Type B pancreatic cell (in vitro differentiated cells): ENCODE measurements at regions not wholly inside any gene's neighbourhood (a gene's known extent, or its start where the extent isn't known, plus 50 kb on each side); places are given as distances from the start of the nearest gene placed in this dataset.

ENCODE experiments used
- DNase-seq: peaks from one replicate; pipeline ENCODE4 v3.0.0; 2021; ENCODE audit warnings: mixed read lengths; ENCODE audit not compliant: unreplicated experiment; ENCODE audit errors: extremely low spot score
- H3K27ac Mint-ChIP-seq: 2 replicates; pipeline ENCODE4 v1.8.0; 2021; ENCODE audit warnings: mild to moderate bottlenecking, mixed read lengths
- H3K27me3 Mint-ChIP-seq: 2 replicates; pipeline ENCODE4 v1.8.0; 2021; ENCODE audit warnings: mixed read lengths
- H3K36me3 Mint-ChIP-seq: 2 replicates; pipeline ENCODE4 v1.8.0; 2021; ENCODE audit warnings: mixed read lengths
- H3K4me1 Mint-ChIP-seq: one replicate; pipeline ENCODE4 v1.8.0; 2021; ENCODE audit warnings: mixed read lengths; ENCODE audit not compliant: unreplicated experiment
- H3K4me3 Mint-ChIP-seq: 2 replicates; pipeline ENCODE4 v1.8.0; 2021; ENCODE audit warnings: mild to moderate bottlenecking, mixed read lengths
- H3K9me3 Mint-ChIP-seq: 2 replicates; pipeline ENCODE4 v1.8.0; 2021; ENCODE audit warnings: mixed read lengths
- TF ChIP-seq, protein P1 (sequence below): fragments of 200-600 bp; sonication (generic); conservative IDR thresholded peaks from 2 replicates; pipeline ENCODE4 v1.5.0; 2021; ENCODE audit warnings: antibody characterized with exemption, mild to moderate bottlenecking

DNA sequence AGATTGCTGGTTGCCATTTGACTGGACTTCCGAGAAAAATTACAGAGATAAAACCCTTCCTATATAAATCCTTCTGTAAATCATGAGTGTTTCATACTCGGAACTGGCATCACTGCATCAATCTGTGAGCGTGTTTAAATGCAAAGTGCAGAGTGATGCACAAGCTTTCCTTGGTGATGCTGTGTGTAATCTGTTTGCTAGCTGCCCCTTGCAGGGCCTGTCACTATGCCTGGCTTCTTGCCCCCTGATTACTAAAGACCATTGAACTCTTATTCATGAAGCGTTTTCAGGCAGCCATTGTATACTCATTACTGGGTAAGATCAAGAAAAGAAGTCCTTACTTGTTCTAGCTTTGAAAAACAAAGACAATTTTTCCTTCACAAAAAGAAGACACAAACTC is 266.9 kb upstream of the FANCL start:
- no peaks in the 10 kb centered on the region for H3K9me3 Mint-ChIP-seq
- no peak overlapping the region for H3K27ac Mint-ChIP-seq
- H3K27me3 Mint-ChIP-seq: no peaks in the 10 kb centered on the region
- no peak overlapping the region for H3K4me3 Mint-ChIP-seq
- DNase-seq: no peak
- H3K36me3 Mint-ChIP-seq: no peaks in the 10 kb centered on the region
- TF ChIP-seq, protein P1, sequence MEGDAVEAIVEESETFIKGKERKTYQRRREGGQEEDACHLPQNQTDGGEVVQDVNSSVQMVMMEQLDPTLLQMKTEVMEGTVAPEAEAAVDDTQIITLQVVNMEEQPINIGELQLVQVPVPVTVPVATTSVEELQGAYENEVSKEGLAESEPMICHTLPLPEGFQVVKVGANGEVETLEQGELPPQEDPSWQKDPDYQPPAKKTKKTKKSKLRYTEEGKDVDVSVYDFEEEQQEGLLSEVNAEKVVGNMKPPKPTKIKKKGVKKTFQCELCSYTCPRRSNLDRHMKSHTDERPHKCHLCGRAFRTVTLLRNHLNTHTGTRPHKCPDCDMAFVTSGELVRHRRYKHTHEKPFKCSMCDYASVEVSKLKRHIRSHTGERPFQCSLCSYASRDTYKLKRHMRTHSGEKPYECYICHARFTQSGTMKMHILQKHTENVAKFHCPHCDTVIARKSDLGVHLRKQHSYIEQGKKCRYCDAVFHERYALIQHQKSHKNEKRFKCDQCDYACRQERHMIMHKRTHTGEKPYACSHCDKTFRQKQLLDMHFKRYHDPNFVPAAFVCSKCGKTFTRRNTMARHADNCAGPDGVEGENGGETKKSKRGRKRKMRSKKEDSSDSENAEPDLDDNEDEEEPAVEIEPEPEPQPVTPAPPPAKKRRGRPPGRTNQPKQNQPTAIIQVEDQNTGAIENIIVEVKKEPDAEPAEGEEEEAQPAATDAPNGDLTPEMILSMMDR: no peak
- no peaks in the 10 kb centered on the region for H3K4me1 Mint-ChIP-seq

DNA sequence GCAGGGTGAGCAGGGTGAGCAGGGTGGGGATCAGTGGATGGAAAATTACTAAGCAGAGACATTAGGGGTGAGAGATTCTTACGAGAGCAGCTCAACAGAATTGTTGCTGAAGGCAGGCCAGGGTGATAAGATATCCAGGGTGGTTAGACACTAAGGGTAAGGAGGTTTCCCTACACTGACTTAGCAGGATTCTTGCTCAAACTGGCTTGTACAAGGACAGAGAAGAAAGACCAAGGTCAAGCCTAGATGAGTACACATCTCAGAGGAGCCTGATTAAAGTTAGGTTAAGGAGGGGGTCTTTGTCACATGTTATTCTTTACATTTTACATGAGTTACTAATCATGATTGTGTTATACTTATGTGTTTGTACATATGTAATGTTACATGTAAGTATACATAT is 262.8 kb upstream of the FANCL start:
- Mint-ChIP-seq H3K4me3 (no peak overlapping the region), H3K9me3 (no peaks in the 10 kb centered on the region), H3K36me3 (no peaks in the 10 kb centered on the region), H3K27ac (no peak overlapping the region), H3K4me1 (no peaks in the 10 kb centered on the region), H3K27me3 (no peaks in the 10 kb centered on the region)
- no peak for DNase-seq
- TF ChIP-seq, protein P1: no peak

DNA sequence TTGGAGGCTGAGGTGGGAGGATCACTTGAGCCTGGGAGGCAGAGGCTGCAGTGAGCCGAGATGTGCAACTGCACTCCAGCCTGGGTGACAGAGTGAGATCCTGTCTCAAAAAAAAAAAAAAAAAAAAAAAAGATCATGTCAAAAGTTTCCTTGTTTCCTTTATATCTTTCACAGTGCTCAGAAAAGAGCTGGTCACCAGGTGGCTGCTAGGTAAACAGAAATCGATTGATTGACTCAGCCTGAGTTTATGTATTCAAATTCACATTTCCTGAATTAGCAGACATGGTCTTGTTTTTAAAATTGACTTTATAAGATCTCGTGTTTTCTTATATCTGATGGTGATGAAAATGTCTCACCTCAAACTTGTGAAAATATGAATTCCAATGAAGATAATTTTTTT is 261.8 kb upstream of the FANCL start:
- H3K36me3 Mint-ChIP-seq: no peaks in the 10 kb centered on the region
- H3K4me3 Mint-ChIP-seq: no peak overlapping the region
- TF ChIP-seq, protein P1: no peak
- H3K27ac Mint-ChIP-seq: no peak overlapping the region
- H3K4me1 Mint-ChIP-seq: no peaks in the 10 kb centered on the region
- no peak for DNase-seq
- no peaks in the 10 kb centered on the region for H3K27me3 Mint-ChIP-seq
- no peaks in the 10 kb centered on the region for H3K9me3 Mint-ChIP-seq

DNA sequence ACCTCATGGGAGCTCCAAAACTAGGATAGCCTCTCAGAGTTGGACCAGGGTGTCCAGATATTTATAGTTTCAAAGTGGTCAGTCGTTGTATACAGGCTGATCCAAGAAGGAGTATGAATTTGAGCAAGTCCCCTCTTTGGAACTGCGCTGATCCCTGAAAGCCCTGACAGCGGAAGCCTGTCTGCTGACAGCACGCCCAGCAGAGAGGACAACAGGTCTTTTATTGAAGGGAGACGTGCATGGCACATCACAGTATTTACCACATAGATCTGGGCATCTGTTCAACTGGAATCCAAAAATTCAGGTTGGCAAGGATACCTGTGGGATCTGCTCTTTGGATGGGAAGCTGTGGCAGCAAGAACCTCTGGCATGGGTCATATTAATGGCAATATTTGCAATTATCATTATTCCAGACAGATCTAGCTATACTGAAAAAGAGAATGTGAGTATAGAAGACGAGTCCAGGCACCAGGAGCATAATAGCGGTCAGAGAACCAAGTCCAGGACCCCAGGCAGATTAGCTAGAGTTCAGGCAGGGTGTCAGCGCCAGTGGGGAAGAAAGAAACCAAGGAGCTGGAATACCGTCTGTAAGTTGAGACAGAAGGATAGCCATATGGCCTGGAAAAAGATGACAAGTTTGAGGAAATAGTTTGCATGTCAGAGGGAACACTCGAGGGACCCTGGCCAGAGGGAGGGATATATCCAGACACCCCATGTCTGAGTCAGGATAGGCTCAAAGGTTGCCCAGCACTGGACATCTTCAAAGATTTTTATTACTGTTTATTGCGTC is 260.4 kb upstream of the FANCL start:
- Mint-ChIP-seq H3K4me1 (peaks cover 6% of the 10 kb centered on the region), H3K4me3 (no peak overlapping the region), H3K27ac (no peak overlapping the region), H3K36me3 (no peaks in the 10 kb centered on the region), H3K27me3 (no peaks in the 10 kb centered on the region), H3K9me3 (no peaks in the 10 kb centered on the region)
- no peak for DNase-seq
- TF ChIP-seq, protein P1: no peak

DNA sequence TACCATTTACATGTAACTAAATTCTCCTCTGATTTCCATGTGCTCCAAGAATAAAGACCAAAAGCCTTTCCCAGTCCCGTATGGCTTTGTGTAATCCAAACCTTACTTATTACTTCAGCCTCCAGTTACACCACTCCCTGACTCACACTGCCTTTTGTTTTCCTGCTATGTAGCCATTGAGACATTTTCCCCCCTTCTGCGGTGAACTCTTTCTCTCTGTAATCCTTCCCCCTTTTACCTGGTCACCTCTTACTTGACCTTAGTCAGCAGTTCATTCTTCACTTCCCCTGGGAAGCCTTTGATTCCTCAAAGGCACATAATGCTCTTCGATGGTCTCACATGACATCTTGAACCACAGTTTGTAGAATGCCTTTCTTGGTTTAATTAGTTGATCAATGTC is 256.0 kb upstream of the FANCL start:
- Mint-ChIP-seq H3K27ac (no peak overlapping the region), H3K4me1 (peaks cover 14% of the 10 kb centered on the region), H3K4me3 (no peak overlapping the region)

More for the DNA sequence above, 256.0 kb upstream of the FANCL start:
- Mint-ChIP-seq H3K36me3 (no peaks in the 10 kb centered on the region), H3K27me3 (no peaks in the 10 kb centered on the region), H3K9me3 (no peaks in the 10 kb centered on the region)
- no peak for DNase-seq
- TF ChIP-seq, protein P1: no peak
